ENCODE measurements at regions not wholly inside any gene's neighbourhood (a gene's known extent, or its start where the extent isn't known, plus 50 kb on each side); places are given as distances from the start of the nearest gene placed in this dataset.

DNA sequence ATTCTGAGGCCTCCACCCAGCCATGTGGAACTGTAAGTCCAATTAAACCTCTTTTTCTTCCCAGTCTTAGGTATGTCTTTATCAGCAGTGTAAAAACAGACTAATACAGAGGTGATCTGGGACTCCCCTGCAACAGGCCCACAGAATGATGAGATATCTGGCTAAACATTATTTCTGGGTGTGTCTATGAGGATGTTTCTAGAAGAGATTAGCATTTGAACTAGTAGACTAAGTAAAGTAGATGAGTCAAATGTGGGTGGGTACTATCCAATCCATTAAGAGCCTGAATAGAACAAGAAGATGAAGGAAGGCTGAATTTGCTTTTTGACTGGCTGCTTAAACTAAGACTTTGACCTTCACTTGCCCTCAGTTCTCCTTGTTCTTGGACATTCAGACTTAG, 396.5 kb upstream of the LRRC7 start:
- peaks cover 6% of the 10 kb centered on the region for H3K9me3 Mint-ChIP-seq
- no peaks in the 10 kb centered on the region for H3K27me3 Mint-ChIP-seq
- no peak overlapping the region for H3K27ac Mint-ChIP-seq
- no peaks in the 10 kb centered on the region for H3K4me1 Mint-ChIP-seq
- ATAC-seq, result no peak
- no peak overlapping the region for H3K4me3 Mint-ChIP-seq
- H3K36me3 Mint-ChIP-seq, result no peaks in the 10 kb centered on the region

DNA sequence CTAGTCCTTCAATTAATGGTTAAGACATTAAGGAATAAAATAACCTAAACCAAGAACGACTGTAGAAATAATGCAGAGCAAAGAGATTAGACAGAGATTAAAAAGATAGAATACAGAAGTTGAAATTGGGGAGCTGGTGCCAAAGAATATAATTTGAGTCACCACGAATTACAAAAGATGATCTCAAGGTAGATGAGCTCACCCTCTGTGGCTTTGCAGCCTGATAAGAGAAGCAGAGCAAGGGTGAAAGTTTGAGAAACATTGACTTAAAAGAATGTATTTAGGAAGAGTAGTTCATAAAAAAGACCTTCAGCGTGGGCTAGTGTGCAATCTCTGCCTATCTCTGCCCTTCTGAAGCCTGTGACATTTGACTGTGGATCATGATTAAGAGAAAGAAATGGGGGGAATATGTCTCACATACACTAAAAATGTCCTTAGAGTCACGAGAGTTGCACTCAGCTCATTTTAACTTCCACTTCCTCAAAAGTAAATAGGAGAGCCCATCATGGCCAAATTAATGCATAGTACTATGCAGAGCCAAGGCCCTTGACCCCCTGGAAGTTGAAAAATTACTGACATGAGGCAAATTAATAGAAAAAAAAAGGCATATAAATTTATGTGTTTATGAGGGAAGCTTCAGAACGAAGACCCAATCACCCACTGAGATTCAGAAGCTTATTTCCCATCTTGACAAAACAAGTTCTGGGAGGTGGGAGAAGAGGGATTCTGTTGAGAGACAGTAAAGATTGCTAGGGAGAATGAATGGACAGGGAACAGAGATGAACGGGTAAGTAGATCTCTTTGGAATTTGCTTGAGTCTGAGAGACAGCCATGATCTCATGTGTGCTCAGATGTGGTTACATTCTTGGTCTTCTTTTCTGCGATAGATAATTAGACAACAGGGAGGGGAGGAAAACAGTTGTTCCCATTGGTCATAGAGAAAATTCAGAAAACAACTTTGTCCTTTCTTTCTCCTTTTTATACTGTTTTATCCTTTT, 395.4 kb upstream of the LRRC7 start:
- Mint-ChIP-seq H3K36me3 (no peaks in the 10 kb centered on the region), H3K4me3 (no peak overlapping the region), H3K4me1 (no peaks in the 10 kb centered on the region), H3K9me3 (peaks cover 6% of the 10 kb centered on the region), H3K27me3 (no peaks in the 10 kb centered on the region), H3K27ac (no peak overlapping the region)
- ATAC-seq, result no peak

DNA sequence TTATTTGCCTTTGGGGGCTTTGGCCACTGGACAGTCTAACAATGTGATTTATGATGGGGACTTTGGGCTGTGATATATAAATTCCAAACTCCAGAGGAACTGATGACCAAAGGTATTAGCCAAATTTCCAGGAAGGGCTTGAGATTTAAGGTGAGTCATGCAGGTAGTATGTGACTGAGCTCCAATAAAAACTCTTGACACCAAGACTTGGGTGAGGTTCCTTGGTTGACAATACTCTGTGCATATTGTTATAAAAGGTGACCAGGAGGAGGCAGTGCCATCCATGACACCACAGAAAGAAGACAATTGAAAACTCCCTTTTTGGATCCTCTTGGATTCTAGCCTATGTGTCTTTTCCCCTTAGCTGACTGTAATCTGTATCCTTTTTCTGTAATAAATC, 392.7 kb upstream of the LRRC7 start:
- Mint-ChIP-seq H3K4me1 (no peaks in the 10 kb centered on the region), H3K36me3 (no peaks in the 10 kb centered on the region), H3K27me3 (no peaks in the 10 kb centered on the region), H3K27ac (no peak overlapping the region), H3K4me3 (no peak overlapping the region), H3K9me3 (peaks cover 3% of the 10 kb centered on the region)
- ATAC-seq, result no peak

DNA sequence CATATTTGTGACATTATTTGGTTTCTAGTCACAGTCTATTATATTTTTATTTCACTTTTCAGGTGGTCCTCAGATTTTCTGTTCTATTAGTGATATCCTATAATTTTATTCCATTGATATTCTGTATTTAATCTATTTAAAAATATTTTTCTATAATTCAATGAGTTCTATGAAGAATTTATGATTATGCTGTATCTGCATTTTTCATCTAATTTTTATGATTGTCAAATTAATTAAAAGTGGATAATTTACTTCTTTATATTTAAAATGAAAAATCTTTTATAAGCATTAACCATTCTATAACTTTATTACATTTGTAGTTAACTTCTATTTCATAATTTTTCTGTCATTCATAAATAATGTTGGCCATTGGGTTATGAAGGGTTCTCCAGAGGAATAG, 387.4 kb upstream of the LRRC7 start:
- Mint-ChIP-seq H3K4me1 (no peaks in the 10 kb centered on the region), H3K36me3 (no peaks in the 10 kb centered on the region), H3K4me3 (no peak overlapping the region), H3K27me3 (no peaks in the 10 kb centered on the region), H3K27ac (no peak overlapping the region), H3K9me3 (no peaks in the 10 kb centered on the region)
- no peak for ATAC-seq

GRCh38 chr1:69185378-69185777, 382.3 kb upstream of the LRRC7 start:
- H3K4me1 Mint-ChIP-seq, result no peaks in the 10 kb centered on the region
- no peak for ATAC-seq
- H3K9me3 Mint-ChIP-seq, result no peaks in the 10 kb centered on the region
- H3K4me3 Mint-ChIP-seq, result no peak overlapping the region
- no peaks in the 10 kb centered on the region for H3K27me3 Mint-ChIP-seq
- no peaks in the 10 kb centered on the region for H3K36me3 Mint-ChIP-seq
- H3K27ac Mint-ChIP-seq, result no peak overlapping the region

DNA sequence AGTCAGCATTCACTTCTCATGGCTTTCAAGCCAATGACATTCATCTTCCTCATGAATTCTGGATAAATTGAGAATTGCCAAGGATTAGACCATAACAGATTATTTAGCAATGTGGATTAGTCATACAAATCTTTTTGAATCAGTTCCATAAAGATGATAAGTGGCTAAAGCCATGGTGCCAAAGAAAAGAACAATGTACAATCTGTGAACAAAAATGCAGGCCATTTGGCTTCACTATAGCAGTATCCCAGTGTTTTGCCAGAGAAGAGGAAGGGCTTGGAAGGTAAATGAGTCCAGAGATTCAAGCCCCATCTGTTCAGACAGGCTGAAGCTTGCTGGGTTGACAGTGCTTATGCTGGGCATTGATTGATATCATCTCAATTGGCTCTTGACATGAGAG, 376.4 kb upstream of the LRRC7 start:
- no peaks in the 10 kb centered on the region for H3K36me3 Mint-ChIP-seq
- no peaks in the 10 kb centered on the region for H3K27me3 Mint-ChIP-seq
- no peak for ATAC-seq
- H3K27ac Mint-ChIP-seq, result no peak overlapping the region
- no peaks in the 10 kb centered on the region for H3K4me1 Mint-ChIP-seq
- H3K9me3 Mint-ChIP-seq, result peaks cover 4% of the 10 kb centered on the region
- H3K4me3 Mint-ChIP-seq, result no peak overlapping the region

DNA sequence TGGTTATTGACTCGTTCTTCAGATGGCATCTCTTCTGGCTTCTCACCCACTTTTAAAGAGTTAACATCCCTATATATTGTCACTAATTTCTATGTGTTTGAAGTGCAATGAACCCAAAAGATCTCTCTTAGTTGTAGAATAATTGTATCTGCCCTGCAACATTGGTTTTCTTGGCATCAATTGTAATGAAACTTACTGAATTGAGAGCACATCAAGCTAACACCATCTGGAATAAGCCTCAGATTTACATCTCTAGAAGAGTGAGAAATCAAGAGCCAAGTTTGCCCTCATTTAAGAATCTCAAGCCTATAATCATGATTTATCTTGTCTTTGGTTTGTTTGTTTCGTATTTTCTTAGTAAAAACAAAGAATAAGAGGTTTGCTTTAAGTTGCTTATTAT, 372.6 kb upstream of the LRRC7 start:
- Mint-ChIP-seq H3K4me1 (no peaks in the 10 kb centered on the region), H3K36me3 (no peaks in the 10 kb centered on the region), H3K27ac (no peak overlapping the region), H3K4me3 (no peak overlapping the region), H3K9me3 (peaks cover 4% of the 10 kb centered on the region), H3K27me3 (no peaks in the 10 kb centered on the region)
- ATAC-seq, result no peak

DNA sequence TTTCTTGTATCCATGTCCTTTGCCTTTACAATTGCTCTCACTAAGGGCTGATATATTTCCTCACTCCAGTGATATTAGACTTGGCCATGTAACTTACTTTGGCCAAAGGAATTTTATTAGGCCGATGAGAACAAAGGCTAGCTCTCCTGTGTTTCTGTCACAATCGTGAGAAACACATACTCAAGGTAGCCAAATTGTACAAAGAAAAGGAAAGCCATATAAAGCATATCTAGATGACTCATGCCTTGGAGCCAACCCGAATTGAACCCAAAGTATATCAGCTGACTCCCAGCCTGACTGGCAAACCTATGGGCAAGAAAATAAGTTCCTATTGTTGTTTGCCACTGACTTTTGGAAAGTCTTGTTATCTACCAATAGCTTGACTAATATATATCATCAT, 371.7 kb upstream of the LRRC7 start:
- Mint-ChIP-seq H3K4me3 (no peak overlapping the region), H3K36me3 (no peaks in the 10 kb centered on the region), H3K27me3 (no peaks in the 10 kb centered on the region), H3K4me1 (no peaks in the 10 kb centered on the region), H3K9me3 (peaks cover 4% of the 10 kb centered on the region), H3K27ac (no peak overlapping the region)
- no peak for ATAC-seq

DNA sequence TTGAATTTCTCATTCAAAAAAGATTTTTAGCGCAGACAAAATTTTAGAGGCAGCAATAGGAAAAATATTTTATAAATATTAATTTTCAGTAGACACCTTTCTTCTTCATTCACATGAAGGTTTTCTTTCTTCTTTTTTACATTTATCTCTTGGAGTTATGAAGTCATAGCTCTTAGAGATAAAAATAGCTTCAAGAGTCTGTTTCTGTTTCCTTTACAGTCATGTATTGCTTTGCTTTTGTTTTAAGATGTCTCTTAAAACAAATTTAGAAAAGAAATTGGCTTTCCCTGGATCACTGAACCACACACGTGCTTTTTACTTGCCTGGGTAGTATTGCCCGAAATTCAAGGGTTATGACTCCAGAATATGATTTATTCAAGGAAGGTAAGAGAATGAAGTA, 369.9 kb upstream of the LRRC7 start:
- no peaks in the 10 kb centered on the region for H3K4me1 Mint-ChIP-seq
- H3K9me3 Mint-ChIP-seq, result peaks cover 7% of the 10 kb centered on the region
- ATAC-seq, result no peak
- no peaks in the 10 kb centered on the region for H3K36me3 Mint-ChIP-seq
- no peaks in the 10 kb centered on the region for H3K27me3 Mint-ChIP-seq
- no peak overlapping the region for H3K4me3 Mint-ChIP-seq
- H3K27ac Mint-ChIP-seq, result no peak overlapping the region

- H3K36me3 Mint-ChIP-seq, result no peaks in the 10 kb centered on the region
- no peak overlapping the region for H3K27ac Mint-ChIP-seq
- H3K9me3 Mint-ChIP-seq, result peaks cover 6% of the 10 kb centered on the region
- no peak for ATAC-seq
- no peaks in the 10 kb centered on the region for H3K27me3 Mint-ChIP-seq
- no peak overlapping the region for H3K4me3 Mint-ChIP-seq
- H3K4me1 Mint-ChIP-seq, result no peaks in the 10 kb centered on the region
Observed at GRCh38 chr1:69201716-69202115, 366.0 kb upstream of the LRRC7 start.

- no peak for ATAC-seq
Observed at GRCh38 chr1:69203166-69203565, 364.6 kb upstream of the LRRC7 start.

GRCh38 chr1:69213644-69214043, 354.1 kb upstream of the LRRC7 start:
- H3K27ac Mint-ChIP-seq, result no peak overlapping the region
- H3K36me3 Mint-ChIP-seq, result no peaks in the 10 kb centered on the region
- no peak overlapping the region for H3K4me3 Mint-ChIP-seq
- peaks cover 4% of the 10 kb centered on the region for H3K9me3 Mint-ChIP-seq
- no peaks in the 10 kb centered on the region for H3K4me1 Mint-ChIP-seq
- no peak for ATAC-seq
- H3K27me3 Mint-ChIP-seq, result no peaks in the 10 kb centered on the region

More at GRCh38 chr1:69203166-69203565, 364.6 kb upstream of the LRRC7 start:
- Mint-ChIP-seq H3K4me1 (no peaks in the 10 kb centered on the region), H3K27me3 (no peaks in the 10 kb centered on the region), H3K27ac (no peak overlapping the region), H3K36me3 (no peaks in the 10 kb centered on the region), H3K4me3 (no peak overlapping the region), H3K9me3 (peaks cover 6% of the 10 kb centered on the region)

GRCh38 chr1:69215883-69216282, 351.8 kb upstream of the LRRC7 start:
- Mint-ChIP-seq H3K4me1 (no peaks in the 10 kb centered on the region), H3K27ac (no peak overlapping the region), H3K4me3 (no peak overlapping the region), H3K9me3 (peaks cover 4% of the 10 kb centered on the region), H3K36me3 (no peaks in the 10 kb centered on the region), H3K27me3 (no peaks in the 10 kb centered on the region)
- ATAC-seq, result no peak

- no peaks in the 10 kb centered on the region for H3K4me1 Mint-ChIP-seq
- H3K27ac Mint-ChIP-seq, result no peak overlapping the region
- H3K36me3 Mint-ChIP-seq, result no peaks in the 10 kb centered on the region
- H3K27me3 Mint-ChIP-seq, result no peaks in the 10 kb centered on the region
- no peak for ATAC-seq
- H3K9me3 Mint-ChIP-seq, result peaks cover 4% of the 10 kb centered on the region
- H3K4me3 Mint-ChIP-seq, result no peak overlapping the region
Observed at GRCh38 chr1:69220672-69221071, 347.1 kb upstream of the LRRC7 start.

GRCh38 chr1:69221524-69221923, 346.2 kb upstream of the LRRC7 start:
- H3K27ac Mint-ChIP-seq, result no peak overlapping the region
- H3K4me1 Mint-ChIP-seq, result no peaks in the 10 kb centered on the region
- H3K36me3 Mint-ChIP-seq, result no peaks in the 10 kb centered on the region
- no peaks in the 10 kb centered on the region for H3K27me3 Mint-ChIP-seq
- H3K9me3 Mint-ChIP-seq, result no peaks in the 10 kb centered on the region
- ATAC-seq, result no peak
- H3K4me3 Mint-ChIP-seq, result no peak overlapping the region

GRCh38 chr1:69223156-69223555, 344.6 kb upstream of the LRRC7 start:
- Mint-ChIP-seq H3K27ac (no peak overlapping the region), H3K27me3 (no peaks in the 10 kb centered on the region), H3K36me3 (no peaks in the 10 kb centered on the region), H3K4me1 (no peaks in the 10 kb centered on the region), H3K9me3 (no peaks in the 10 kb centered on the region), H3K4me3 (no peak overlapping the region)
- ATAC-seq, result no peak
